GM12891 (cell line): ENCODE measurements at regions not wholly inside any gene's neighbourhood (a gene's known extent, or its start where the extent isn't known, plus 50 kb on each side); places are given as distances from the start of the nearest gene placed in this dataset.

Experiments
- PAX5 ChIP-seq: IDR thresholded peaks from 2 replicates; pipeline ENCODE4 v1.6.1; 2011; ENCODE audit warnings: low read length, moderate library complexity, mild to moderate bottlenecking; ENCODE audit not compliant: insufficient read depth, severe bottlenecking
- POLR2A ChIP-seq: IDR thresholded peaks from 2 replicates; pipeline ENCODE4 v1.6.1; 2011; ENCODE audit warnings: low read depth, low read length, control low read depth
- POLR2AphosphoS5 ChIP-seq: IDR thresholded peaks from 2 replicates; pipeline ENCODE4 v1.6.1; 2011; ENCODE audit warnings: low read depth, low read length, control low read depth
- POU2F2 ChIP-seq: IDR thresholded peaks from 2 replicates; pipeline ENCODE4 v1.6.1; 2011; ENCODE audit warnings: low read depth, mild to moderate bottlenecking, control low read depth, low read length, moderate library complexity
- SPI1 ChIP-seq: IDR thresholded peaks from 2 replicates; pipeline ENCODE4 v1.6.1; 2011; ENCODE audit warnings: low read depth, low read length, control low read depth
- TAF1 ChIP-seq: IDR thresholded peaks from 2 replicates; pipeline ENCODE4 v1.6.1; 2011; ENCODE audit warnings: low read depth, low read length, control low read depth

- TF ChIP-seq POLR2A (no peak), TAF1 (no peak), POLR2AphosphoS5 (no peak), POU2F2 (no peak), SPI1 (no peak), PAX5 (no peak)
Observed at GRCh38 chr9:28981711-28982110, 1408.4 kb upstream of the C9orf72 start.
